HG03565 (cell line): ENCODE measurements at regions not wholly inside any gene's neighbourhood (a gene's known extent, or its start where the extent isn't known, plus 50 kb on each side); places are given as distances from the start of the nearest gene placed in this dataset.
"Not testable (repeated sequence)": the region's sequence is repeated elsewhere in the genome, so short reads cannot be mapped to it uniquely, and the experiment has no call there.

Experiments used
- ATAC-seq: cut with Tn5 transposase; IDR thresholded peaks from one replicate; pipeline ENCODE4 v1.9.1; 2021; ENCODE audit warnings: mild to moderate bottlenecking, moderate library complexity; ENCODE audit not compliant: unreplicated experiment

GRCh38 chrX:87924619-87925018 lies 407.0 kb downstream of the KLHL4 start:
- ATAC-seq, result no peak

DNA sequence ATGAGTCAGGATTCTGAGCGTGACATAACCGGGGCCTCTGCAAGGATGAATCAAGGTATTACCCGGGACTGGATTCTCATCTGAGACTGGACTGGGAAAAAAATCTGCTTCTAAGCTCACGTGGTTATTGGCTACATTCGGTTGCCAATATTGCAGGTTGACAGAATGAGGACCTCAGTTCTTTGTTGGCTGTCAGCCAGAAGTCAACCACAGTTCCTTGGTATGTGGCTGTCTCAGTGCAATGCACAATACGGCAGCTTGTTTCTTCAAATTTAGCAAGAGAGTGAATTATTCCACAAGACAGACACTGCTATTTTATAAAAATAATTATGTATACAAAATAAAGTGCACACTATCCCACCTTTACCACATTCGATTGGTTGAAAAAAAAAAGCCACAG lies 424.2 kb downstream of the KLHL4 start:
- no peak for ATAC-seq

- no peak for ATAC-seq
Measured at GRCh38 chrX:87961471-87961870, 443.9 kb downstream of the KLHL4 start.

DNA sequence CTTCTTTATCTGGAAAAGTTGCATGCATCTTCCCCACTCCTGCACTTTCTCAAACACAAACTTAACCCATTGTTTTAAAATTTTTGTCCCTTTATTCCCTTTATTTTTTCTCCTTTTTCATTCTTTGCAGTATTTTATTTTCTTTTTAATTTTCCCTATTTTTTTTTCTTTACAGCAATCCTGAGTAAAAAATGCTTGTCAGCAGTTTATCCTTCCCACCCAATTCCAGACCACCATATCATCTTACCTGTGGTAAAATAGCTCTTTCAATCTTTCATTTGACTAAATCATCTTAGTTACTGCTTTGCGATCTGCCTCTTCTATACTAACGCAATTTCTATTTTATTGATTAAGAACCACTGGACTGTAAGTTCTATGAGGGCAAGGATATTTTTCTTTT lies 450.5 kb downstream of the KLHL4 start:
- ATAC-seq, result no peak

- not testable (repeated sequence) for ATAC-seq
Measured at GRCh38 chrX:87972121-87972520, 454.5 kb downstream of the KLHL4 start.

GRCh38 chrX:87975365-87975764 lies 457.8 kb downstream of the KLHL4 start:
- ATAC-seq, result no peak

DNA sequence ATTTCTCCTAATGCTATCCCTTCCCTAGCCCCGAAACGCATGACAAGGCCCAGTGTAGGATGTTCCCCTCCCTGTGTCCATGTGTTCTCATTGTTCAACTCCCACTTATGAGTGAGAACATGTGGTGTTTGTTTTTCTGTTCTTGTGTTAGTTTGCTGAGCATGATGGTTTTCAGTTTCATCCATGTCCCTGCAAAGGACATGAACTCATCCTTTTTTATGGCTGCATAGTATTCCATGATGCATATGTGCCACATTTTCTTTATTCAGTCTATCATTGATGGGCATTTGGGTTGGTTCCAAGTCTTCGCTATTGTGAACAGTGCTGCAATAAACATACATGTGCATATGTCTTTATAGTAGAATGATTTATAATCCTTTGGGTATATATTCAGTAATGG lies 490.3 kb downstream of the KLHL4 start:
- not testable (repeated sequence) for ATAC-seq

- no peak for ATAC-seq
Measured at GRCh38 chrX:88024022-88024421, 506.4 kb downstream of the KLHL4 start.

DNA sequence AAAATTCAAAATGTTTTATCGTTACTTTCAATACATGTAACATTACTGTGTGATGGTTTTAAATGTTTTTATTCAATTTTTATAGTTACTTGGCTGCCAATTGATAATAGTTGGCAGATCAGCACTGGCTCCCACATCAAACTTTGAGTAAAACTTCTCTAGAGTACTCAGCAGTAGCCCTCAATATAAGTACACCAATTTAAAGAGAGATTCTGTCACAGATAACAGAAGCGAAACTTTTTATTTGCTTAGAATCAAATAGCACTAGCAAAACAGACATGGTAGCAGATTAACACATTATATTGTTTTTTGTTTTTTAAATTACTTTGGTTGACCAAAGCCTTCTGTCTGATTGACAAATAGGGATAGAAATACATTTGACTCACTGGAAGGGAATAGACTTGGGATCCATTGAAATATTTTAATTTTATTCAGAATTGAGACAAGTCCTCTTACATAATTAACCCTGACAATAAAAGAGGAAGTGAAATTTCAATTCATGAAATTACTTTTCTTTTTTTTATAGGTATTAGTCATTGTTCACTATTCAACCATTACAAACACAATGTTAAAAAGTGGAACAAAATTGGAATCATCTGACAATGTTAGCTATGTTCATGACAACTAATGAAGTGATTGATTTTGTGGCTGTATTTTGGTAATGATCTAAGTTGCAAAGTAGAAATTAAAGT lies 554.9 kb downstream of the KLHL4 start:
- ATAC-seq, result no peak

GRCh38 chrX:88101968-88102367 lies 584.4 kb downstream of the KLHL4 start:
- ATAC-seq, result no peak

DNA sequence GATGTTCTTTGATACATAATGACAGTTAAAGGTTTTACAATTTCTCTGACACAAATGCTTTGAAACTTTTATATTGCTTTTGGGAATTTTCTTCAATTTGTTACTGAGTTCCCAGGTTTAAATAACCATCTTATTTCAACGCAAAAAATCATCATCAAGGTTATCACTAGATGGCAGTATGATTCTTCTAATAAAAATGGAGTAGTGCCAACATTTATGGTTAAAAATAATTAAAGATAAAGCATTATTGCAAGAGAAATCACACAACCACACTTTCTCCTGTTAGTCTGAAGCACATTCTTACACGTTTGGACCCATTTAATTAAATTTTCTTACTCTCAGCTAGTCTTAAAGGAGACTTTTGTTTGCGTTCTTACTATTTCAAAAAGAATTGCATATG lies 611.3 kb upstream of the CPXCR1 start:
- ATAC-seq, result no peak

DNA sequence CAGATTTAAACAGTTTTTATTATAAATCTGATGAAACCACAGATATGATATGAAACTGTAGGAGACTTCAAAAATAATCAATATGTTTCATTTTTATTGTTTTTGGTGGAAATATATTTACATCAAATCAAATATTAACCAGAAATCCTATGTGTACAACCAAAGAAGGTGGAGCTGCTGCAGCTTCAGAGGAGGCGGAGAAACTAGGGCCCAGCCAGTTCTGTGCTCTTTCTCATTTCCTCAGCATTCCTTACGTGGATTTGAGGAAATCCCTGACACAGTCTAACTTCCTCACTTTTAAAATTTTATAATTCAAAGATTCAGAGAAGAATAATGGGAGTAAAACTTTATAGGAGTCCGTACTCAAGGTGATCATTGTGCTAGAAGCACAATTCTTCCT lies 610.7 kb upstream of the CPXCR1 start:
- ATAC-seq, result no peak

DNA sequence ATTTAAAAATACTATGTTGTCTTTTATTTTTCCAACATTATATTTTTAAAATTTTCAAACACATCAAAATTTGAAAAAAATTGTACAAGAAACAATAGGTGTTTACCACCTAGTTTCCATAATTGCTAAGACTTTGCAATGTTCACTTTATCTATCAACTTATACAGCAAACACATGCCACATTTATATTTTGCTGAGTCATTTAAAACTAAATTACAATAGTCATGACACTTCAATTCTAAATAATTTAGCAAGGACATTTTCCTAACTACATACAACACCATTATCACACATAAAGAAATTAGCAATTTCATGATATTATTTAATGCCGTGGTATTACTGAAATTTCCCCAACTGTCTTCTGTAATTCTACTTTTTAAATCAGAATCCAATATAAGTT lies 600.4 kb upstream of the CPXCR1 start:
- no peak for ATAC-seq

DNA sequence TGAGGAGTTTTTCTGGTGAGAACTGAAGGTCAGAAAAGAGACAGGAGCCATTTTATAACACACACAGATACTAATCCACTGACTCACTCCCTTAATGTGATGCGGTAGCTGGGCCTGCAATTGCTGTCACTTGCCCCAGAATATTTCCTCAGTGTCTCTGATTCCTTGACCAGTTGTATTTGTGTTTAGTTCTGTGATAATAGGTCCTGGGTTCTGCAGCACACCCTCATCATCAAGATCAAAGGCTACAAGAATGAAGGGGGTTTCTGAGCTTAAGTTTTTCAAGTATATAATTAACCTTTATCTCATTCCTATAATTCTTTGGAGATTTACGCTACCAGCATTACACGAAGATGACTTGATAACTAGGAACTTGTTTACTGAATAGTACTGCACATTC lies 576.5 kb upstream of the CPXCR1 start:
- no peak for ATAC-seq

- not testable (repeated sequence) for ATAC-seq
Measured at GRCh38 chrX:88173932-88174440, 573.0 kb upstream of the CPXCR1 start.

DNA sequence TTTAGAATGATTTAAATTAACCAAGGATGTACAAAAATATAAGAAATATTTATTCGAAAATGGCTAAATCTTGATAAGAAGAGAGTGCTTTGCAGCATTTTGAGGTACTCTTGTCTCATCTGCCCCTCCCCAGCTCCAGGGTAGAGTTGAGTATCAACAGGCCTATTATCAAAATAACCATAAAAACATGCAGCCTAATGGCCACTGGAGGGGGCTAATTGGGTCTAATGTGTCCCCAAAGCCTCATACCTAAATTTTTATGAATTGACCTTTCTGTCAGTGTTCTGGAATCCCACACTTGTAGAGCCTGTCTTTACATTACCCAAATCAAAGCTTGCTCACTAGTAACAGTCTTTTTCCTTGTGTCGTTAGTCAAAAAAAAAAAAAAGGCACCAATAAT lies 544.9 kb upstream of the CPXCR1 start:
- ATAC-seq, result no peak

- ATAC-seq, result no peak
Measured at GRCh38 chrX:88244066-88244465, 503.0 kb upstream of the CPXCR1 start.

DNA sequence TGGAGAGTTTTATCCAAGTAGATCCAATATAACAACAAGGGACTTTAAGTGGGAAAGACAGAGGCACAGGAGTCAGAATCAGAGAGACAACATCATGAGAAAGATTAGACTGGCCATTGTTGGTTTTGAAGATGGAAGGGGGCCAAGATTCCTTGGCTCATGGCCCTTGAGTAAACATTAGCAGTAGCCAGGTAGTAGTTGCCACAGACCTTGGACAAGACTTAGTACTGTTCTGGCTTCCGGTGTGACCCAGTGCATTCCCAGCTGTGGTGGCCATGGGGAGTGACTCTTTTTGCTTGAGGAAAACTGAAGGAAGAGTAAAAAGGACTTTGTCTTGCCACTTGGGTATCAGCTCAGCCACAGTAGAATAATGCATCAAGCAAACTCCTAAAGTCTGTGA lies 462.2 kb upstream of the CPXCR1 start:
- no peak for ATAC-seq

GRCh38 chrX:88313972-88314371 lies 433.1 kb upstream of the CPXCR1 start:
- not testable (repeated sequence) for ATAC-seq

- ATAC-seq, result no peak
Measured at GRCh38 chrX:88325634-88326033, 421.4 kb upstream of the CPXCR1 start.

- no peak for ATAC-seq
Measured at GRCh38 chrX:88355252-88355651, 391.8 kb upstream of the CPXCR1 start.

- ATAC-seq, result no peak
Measured at GRCh38 chrX:88366314-88366713, 380.7 kb upstream of the CPXCR1 start.

- no peak for ATAC-seq
Measured at GRCh38 chrX:88378406-88378805, 368.6 kb upstream of the CPXCR1 start.
